GF-D8 (cell line): ENCODE measurements at regions not wholly inside any gene's neighbourhood (a gene's known extent, or its start where the extent isn't known, plus 50 kb on each side); places are given as distances from the start of the nearest gene placed in this dataset.

Experiments
- DNase-seq: peaks from one replicate; lab custom pipeline; 2025; lab: John Stamatoyannopoulos, UW

- DNase-seq = no peak
Measured at GRCh38 chr17:34141590-34141989, 113.5 kb upstream of the CCL2 start.

GRCh38 chr17:34143430-34143829, 111.7 kb upstream of the CCL2 start:
- DNase-seq = no peak

- DNase-seq = no peak
Measured at GRCh38 chr17:34146440-34147043, 108.5 kb upstream of the CCL2 start.

- DNase-seq = no peak
Measured at GRCh38 chr17:34151102-34151501, 104.0 kb upstream of the CCL2 start.

- DNase-seq = no peak
Measured at GRCh38 chr17:34153991-34154390, 101.1 kb upstream of the CCL2 start.

DNA sequence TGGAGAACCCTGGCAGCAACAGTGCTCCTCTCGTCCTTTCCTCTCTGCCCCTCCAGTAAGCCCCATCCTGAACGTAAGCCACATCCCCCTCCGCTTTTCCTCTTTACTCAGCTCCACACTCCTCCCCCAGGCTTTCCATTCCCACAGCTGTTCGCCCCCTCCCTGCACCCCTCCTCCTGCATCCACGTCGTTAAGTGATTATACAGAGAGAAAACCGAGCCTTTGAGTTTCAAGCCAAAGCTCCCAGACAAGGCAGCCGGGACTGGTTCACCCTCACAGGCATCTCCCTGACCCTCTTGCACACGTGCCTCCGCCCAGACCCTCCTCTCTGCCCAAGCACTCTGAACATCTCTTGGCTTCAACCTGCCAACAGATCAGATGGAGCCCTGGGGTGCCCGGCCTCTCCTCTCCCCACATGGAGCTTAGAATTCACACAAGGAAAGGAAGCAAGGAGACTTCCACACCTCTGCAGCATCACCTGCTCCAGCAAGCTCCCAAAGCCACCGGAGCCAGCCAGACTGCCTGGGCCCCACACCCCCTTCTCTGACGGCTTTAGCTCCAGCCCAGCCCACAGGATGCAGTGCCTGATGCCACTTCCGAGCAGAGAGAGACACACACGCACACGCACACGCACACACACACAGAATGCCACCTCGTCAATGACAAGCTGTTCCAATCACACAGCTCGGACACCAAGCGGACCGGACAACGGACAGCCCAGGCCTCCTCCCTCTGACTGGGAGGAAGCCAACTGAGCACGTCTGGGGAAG, 99.9 kb upstream of the CCL2 start:
- no peak for DNase-seq

GRCh38 chr17:34155947-34156346, 99.1 kb upstream of the CCL2 start:
- no peak for DNase-seq

- no peak for DNase-seq
Measured at GRCh38 chr17:34156401-34156740, 98.7 kb upstream of the CCL2 start.

DNA sequence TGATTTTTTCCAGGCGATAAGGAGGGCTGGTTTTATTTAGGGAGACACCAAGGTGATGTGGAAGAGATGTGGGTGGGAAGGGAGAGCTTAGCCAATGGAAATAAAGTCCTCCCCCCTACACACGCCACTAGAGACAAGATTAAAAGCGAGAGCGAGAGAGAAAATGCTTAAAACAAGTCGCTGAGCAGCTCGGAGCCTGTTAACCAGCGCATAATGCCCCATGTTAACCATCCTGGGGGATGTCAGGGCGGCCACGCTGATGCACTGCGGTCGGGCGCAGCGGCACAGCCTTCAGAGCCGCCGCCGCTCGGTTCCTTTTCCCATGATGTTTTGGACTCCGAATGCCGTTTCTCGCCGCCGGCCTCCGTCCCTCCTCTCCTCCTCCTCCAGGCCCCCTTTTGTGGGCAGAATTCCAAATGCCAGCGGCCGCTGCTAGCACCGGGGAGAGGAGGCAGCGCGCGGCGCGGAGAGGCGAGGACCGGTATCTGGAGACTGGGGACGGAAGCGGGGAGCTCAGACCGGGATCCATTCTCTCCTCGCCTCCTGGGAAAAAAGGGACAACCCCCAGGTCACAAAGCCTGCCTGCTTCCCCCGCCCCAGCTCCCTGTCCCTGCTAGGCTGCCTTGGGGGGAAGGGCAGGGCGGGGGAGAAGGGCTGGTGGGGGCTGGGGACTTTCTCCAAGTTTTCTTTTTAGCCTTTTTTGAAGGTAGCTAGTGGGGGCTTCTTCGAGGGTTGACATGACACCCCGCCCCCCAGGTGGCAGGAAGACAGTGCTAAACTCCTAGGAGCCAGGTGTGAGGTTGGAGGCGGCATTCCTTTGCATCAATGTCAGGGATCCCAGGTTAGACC, 98.1 kb upstream of the CCL2 start:
- DNase-seq = no peak

DNA sequence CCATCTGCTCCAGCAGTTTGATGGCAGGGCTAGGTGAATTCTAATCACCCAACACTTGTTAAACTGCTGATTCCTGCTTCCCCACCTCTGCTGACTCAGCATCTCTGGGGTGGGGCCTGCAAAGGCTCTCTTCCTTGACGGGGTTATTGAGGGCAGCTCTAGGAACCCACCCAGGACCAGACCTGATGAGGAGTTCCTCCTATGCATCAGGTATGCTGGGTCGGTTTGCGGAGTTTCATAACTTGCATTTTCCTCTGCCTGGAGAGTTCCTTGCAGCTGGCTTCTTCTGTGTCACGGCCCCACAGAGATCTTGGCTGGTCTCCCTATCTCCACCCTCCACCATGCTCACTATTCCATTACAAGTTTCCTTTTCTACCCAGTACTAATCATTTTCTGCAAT, 93.4 kb upstream of the CCL2 start:
- no peak for DNase-seq

DNA sequence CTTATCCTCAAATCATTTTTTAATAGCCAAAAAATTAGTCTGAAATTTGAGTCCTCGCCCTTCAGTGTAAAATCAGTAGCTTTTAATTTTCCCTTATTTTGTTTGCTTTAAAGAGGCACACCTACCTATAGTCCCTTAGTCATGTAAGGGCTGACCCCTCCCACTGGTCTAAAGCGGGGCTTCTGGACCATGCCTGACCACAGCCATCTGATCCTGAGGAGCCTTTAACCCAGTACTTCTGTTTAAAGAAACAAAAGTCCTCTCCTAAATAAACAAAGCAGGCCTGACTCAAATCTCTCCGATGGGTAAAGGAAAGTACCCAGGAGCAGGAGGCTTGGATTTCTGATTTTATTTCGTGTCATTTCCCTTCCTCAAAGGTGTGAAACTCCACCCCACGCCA, 92.0 kb upstream of the CCL2 start:
- DNase-seq = no peak

- no peak for DNase-seq
Measured at GRCh38 chr17:34163646-34164045, 91.4 kb upstream of the CCL2 start.

DNA sequence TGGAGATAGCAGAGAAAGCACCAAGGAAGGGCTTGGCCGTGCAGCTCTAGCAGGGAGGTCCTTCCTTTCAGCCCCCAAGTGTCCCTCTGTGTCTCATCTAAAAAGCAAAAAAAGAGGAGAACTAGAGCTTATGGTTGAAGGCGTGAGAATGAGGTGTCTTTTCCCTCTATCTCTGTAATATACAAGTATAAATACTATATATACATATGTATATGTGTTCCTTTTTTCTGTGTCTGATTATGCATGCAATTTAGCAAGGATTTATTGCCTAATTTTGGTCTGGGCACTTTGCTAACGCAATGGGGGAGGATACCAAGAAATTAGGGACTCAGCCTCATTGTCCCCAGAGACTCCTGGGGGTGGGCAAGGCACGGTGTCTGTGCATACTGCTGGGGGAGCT, 90.2 kb upstream of the CCL2 start:
- no peak for DNase-seq

GRCh38 chr17:34166352-34166751, 88.7 kb upstream of the CCL2 start:
- no peak for DNase-seq

- DNase-seq = no peak
Measured at GRCh38 chr17:34167354-34167753, 87.7 kb upstream of the CCL2 start.

DNA sequence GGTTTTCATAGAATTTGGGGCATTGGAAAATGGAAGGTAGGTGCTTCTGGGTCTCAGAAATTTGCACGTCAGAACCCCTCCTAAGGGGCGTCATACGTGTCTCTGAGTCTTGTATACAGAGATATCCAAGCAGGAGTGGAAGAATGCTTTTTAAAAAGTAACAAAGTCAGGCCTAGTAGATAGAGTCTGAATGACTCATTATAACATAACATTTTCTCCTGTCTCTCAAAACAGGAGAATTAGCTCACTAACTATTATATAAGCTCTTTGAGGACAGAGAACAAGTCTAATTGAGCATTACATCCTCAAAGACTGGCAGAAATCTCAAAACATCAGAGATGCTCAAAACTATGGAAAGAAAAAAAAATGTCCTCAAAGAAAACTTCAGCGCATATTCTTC, 86.1 kb upstream of the CCL2 start:
- DNase-seq = no peak

- DNase-seq = no peak
Measured at GRCh38 chr17:34169496-34169895, 85.6 kb upstream of the CCL2 start.

DNA sequence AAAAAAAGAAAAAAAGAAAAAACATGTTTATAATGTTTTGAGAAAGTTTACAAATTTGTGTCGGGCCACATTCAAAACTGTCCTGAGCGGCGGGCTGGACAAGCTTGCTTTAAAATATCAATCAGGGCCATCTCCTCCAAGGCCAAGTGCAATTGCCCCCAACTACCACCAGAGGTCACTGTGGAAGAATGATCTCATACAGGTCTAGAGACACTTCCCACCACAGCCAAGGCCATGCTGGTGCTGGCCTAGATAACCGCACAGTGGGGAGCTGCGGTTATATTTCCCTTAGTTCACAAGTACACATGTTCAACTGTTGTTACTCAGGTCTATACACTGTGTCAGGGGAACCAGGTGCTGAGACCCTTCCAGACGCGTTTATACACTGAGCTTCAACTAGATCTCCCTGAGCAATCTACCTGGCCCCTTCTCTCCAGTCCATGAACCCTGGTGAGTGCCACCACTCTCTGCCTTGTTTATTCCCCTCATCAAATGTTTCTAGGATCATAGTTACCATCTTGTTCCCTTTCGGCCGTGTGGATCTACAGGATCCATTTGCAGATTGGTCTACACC, 83.8 kb upstream of the CCL2 start:
- no peak for DNase-seq

- no peak for DNase-seq
Measured at GRCh38 chr17:34172390-34172918, 82.6 kb upstream of the CCL2 start.

DNA sequence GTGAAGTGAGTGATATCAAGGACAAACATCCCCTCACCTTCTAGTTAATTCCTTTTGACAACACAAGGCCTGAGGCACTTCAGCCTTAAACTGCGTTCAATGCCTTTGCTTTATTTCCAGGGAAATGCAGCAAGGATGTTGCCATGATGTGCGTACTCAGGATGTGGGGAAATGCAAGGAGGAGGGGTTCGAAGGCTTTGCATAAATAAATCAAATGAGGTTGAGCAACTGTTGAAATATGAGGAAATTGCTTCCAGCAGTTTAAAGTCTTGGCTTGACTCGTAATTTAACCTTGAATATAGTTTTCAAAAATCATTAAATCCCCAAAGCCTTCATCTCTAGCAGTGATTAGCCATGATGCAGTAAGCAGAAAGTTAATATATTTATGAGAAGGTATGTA, 81.8 kb upstream of the CCL2 start:
- no peak for DNase-seq

DNA sequence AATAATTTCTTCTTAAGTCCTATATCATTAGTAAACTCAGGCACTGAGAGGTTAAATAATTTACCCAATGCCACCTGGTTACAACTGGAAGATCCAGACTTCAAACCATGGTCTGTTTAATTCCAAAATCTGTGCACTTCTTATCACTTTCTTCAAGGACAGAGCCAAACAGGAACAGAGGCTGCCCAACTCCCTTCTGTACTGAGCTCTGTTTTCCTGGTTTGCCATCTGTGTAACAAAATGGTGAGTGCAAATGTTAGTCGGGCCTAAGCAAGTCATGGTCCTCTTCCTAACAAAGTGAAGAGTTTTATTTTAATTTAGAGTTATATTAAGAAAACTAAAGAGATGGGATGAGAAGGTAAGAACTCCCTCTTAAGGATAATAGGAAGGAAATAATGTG, 80.6 kb upstream of the CCL2 start:
- DNase-seq = no peak

DNA sequence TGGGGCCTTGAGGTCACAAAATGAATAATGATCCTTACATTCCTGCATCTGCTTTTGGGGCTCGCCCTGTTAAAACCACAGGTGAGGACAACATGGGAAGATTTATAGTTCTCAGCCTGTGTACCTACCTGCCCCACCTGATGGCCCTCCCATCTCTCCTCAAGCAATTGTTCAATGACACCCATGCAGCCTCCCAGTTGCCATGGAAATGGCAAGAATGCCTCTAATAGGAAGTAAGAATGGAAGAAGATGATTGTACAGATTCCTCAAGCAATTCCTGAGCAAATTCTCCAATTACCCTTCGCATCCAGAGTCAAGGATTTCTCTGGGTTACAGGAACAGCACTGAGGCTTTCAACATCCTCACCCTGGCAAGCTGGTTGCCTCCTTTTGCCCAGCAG, 78.6 kb upstream of the CCL2 start:
- no peak for DNase-seq

DNA sequence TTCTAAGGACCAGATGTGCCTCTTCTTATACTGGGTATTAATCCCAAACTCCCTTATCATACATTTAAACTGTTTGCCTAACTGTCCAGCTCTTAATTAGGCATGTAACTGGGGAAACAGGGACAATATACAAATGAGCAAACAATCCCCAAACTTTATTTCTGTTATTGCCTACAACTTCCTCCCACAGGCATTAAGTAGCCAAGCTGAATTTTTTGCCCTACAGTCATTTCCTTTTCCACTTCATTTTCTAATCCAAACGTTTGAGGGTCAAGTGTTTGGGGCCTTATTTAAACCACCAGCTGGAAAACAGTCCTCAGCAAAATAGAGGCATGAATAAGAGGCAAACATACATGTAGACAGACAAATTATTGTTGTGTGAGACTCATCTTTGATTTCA, 77.4 kb upstream of the CCL2 start:
- DNase-seq = no peak
